CD4-positive, alpha-beta T cell treated with Interleukin-17A for 1 hour (primary cell): ENCODE measurements at regions not wholly inside any gene's neighbourhood (a gene's known extent, or its start where the extent isn't known, plus 50 kb on each side); places are given as distances from the start of the nearest gene placed in this dataset.

ENCODE experiments used
- DNase-seq: peaks from one replicate; pipeline ENCODE4 v3.0.0-alpha.2; 2020

- DNase-seq = no peak
Measured at GRCh38 chr1:87165177-87165576, 163.5 kb upstream of the LMO4 start.

- DNase-seq = no peak
Measured at GRCh38 chr1:87167157-87167789, 161.4 kb upstream of the LMO4 start.

GRCh38 chr1:87167848-87168525, 160.7 kb upstream of the LMO4 start:
- DNase-seq = no peak

GRCh38 chr1:87169263-87169910, 159.3 kb upstream of the LMO4 start:
- no peak for DNase-seq

- no peak for DNase-seq
Measured at GRCh38 chr1:87170157-87170556, 158.5 kb upstream of the LMO4 start.

GRCh38 chr1:87170931-87171598, 157.6 kb upstream of the LMO4 start:
- no peak for DNase-seq

GRCh38 chr1:87173231-87173630, 155.4 kb upstream of the LMO4 start:
- no peak for DNase-seq

GRCh38 chr1:87174724-87175245, 153.9 kb upstream of the LMO4 start:
- no peak for DNase-seq

GRCh38 chr1:87176087-87176486, 152.6 kb upstream of the LMO4 start:
- no peak for DNase-seq

GRCh38 chr1:87176514-87176913, 152.2 kb upstream of the LMO4 start:
- no peak for DNase-seq

- DNase-seq = no peak
Measured at GRCh38 chr1:87178441-87178840, 150.2 kb upstream of the LMO4 start.

- no peak for DNase-seq
Measured at GRCh38 chr1:87179076-87179810, 149.4 kb upstream of the LMO4 start.

- no peak for DNase-seq
Measured at GRCh38 chr1:87179851-87180519, 148.7 kb upstream of the LMO4 start.

- DNase-seq = no peak
Measured at GRCh38 chr1:87180682-87181081, 148.0 kb upstream of the LMO4 start.

- no peak for DNase-seq
Measured at GRCh38 chr1:87182611-87183010, 146.1 kb upstream of the LMO4 start.

GRCh38 chr1:87185077-87185476, 143.6 kb upstream of the LMO4 start:
- no peak for DNase-seq

GRCh38 chr1:87186346-87186745, 142.3 kb upstream of the LMO4 start:
- DNase-seq = no peak

GRCh38 chr1:87188640-87189039, 140.0 kb upstream of the LMO4 start:
- DNase-seq = no peak

GRCh38 chr1:87190402-87190801, 138.3 kb upstream of the LMO4 start:
- no peak for DNase-seq

- no peak for DNase-seq
Measured at GRCh38 chr1:87191646-87192045, 137.0 kb upstream of the LMO4 start.

- no peak for DNase-seq
Measured at GRCh38 chr1:87194271-87194774, 134.4 kb upstream of the LMO4 start.

GRCh38 chr1:87194856-87195255, 133.8 kb upstream of the LMO4 start:
- no peak for DNase-seq
